GM12864 (cell line): ENCODE measurements at regions not wholly inside any gene's neighbourhood (a gene's known extent, or its start where the extent isn't known, plus 50 kb on each side); places are given as distances from the start of the nearest gene placed in this dataset.

Experiments
- DNase-seq: peaks from one replicate; pipeline ENCODE4 v3.0.0-alpha.2; 2011; ENCODE audit warnings: low read depth
- H3K4me3 ChIP-seq: 2 replicates; pipeline ENCODE4 v1.5.1; 2011; ENCODE audit warnings: mild to moderate bottlenecking, low read depth, low read length, control low read depth
- CTCF ChIP-seq: IDR thresholded peaks from 2 replicates; pipeline ENCODE4 v1.5.1; 2011; ENCODE audit warnings: low read depth, mild to moderate bottlenecking, moderate library complexity, low read length, control low read depth, inconsistent platforms; ENCODE audit errors: missing control alignments

GRCh38 chr4:32180086-32180485, 1459.9 kb downstream of the PCDH7 start:
- no peak for TF ChIP-seq CTCF
- H3K4me3 ChIP-seq: no peak overlapping the region
- DNase-seq: no peak

GRCh38 chr4:32184186-32184585, 1464.0 kb downstream of the PCDH7 start:
- no peak overlapping the region for H3K4me3 ChIP-seq
- no peak for TF ChIP-seq CTCF
- no peak for DNase-seq

GRCh38 chr4:32189130-32189529, 1469.0 kb downstream of the PCDH7 start:
- H3K4me3 ChIP-seq: no peak overlapping the region
- no peak for TF ChIP-seq CTCF
- no peak for DNase-seq

- no peak for TF ChIP-seq CTCF
- H3K4me3 ChIP-seq: no peak overlapping the region
- DNase-seq: no peak
These were observed 1469.6 kb downstream of the PCDH7 start for GRCh38 chr4:32189788-32190187.

- no peak for TF ChIP-seq CTCF
- DNase-seq: no peak
- no peak overlapping the region for H3K4me3 ChIP-seq
These were observed 1471.8 kb downstream of the PCDH7 start for GRCh38 chr4:32191961-32192360.

- H3K4me3 ChIP-seq: no peak overlapping the region
- no peak for TF ChIP-seq CTCF
- no peak for DNase-seq
These were observed 1472.2 kb downstream of the PCDH7 start for GRCh38 chr4:32192363-32192762.

- TF ChIP-seq CTCF: no peak
- no peak overlapping the region for H3K4me3 ChIP-seq
- no peak for DNase-seq
These were observed 1472.8 kb downstream of the PCDH7 start for GRCh38 chr4:32192991-32193390.
